NCI-H2171 treated with DMSO at 0.1 percent for 48 hours (cell line): ENCODE measurements at regions not wholly inside any gene's neighbourhood (a gene's known extent, or its start where the extent isn't known, plus 50 kb on each side); places are given as distances from the start of the nearest gene placed in this dataset.

Source experiments
- DNase-seq: peaks from one replicate; lab custom pipeline; 2025; lab: John Stamatoyannopoulos, UW

- no peak for DNase-seq
Observed at GRCh38 chr13:104426435-104426834, 1360.2 kb upstream of the SLC10A2 start.

GRCh38 chr13:104422668-104423067 lies 1356.5 kb upstream of the SLC10A2 start:
- no peak for DNase-seq

- DNase-seq: no peak
Observed at GRCh38 chr13:104416973-104417372, 1350.8 kb upstream of the SLC10A2 start.

GRCh38 chr13:104414771-104415170 lies 1348.6 kb upstream of the SLC10A2 start:
- no peak for DNase-seq

- DNase-seq: no peak
Observed at GRCh38 chr13:104414181-104414580, 1348.0 kb upstream of the SLC10A2 start.

- DNase-seq: no peak
Observed at GRCh38 chr13:104411141-104411765, 1345.0 kb upstream of the SLC10A2 start.

GRCh38 chr13:104408733-104409132 lies 1342.5 kb upstream of the SLC10A2 start:
- no peak for DNase-seq

- no peak for DNase-seq
Observed at GRCh38 chr13:104404325-104404724, 1338.1 kb upstream of the SLC10A2 start.

- DNase-seq: no peak
Observed at GRCh38 chr13:104389691-104390090, 1323.5 kb upstream of the SLC10A2 start.

- DNase-seq: no peak
Observed at GRCh38 chr13:104387510-104387909, 1321.3 kb upstream of the SLC10A2 start.

- no peak for DNase-seq
Observed at GRCh38 chr13:104385404-104385803, 1319.2 kb upstream of the SLC10A2 start.

GRCh38 chr13:104382951-104383350 lies 1316.7 kb upstream of the SLC10A2 start:
- no peak for DNase-seq

- no peak for DNase-seq
Observed at GRCh38 chr13:104376588-104376987, 1310.4 kb upstream of the SLC10A2 start.

- no peak for DNase-seq
Observed at GRCh38 chr13:104375614-104376013, 1309.4 kb upstream of the SLC10A2 start.

GRCh38 chr13:104372095-104372655 lies 1306.0 kb upstream of the SLC10A2 start:
- DNase-seq: no peak

GRCh38 chr13:104365430-104365829 lies 1299.2 kb upstream of the SLC10A2 start:
- no peak for DNase-seq

- peak; percentile 20 for DNase-seq
Observed at GRCh38 chr13:104357672-104358354, 1291.6 kb upstream of the SLC10A2 start.

- no peak for DNase-seq
Observed at GRCh38 chr13:104357174-104357573, 1291.0 kb upstream of the SLC10A2 start.

- DNase-seq: peak; percentile 11
Observed at GRCh38 chr13:104355041-104355670, 1288.9 kb upstream of the SLC10A2 start.

- DNase-seq: no peak
Observed at GRCh38 chr13:104327211-104327610, 1261.0 kb upstream of the SLC10A2 start.

GRCh38 chr13:104326523-104326922 lies 1260.3 kb upstream of the SLC10A2 start:
- no peak for DNase-seq

- no peak for DNase-seq
Observed at GRCh38 chr13:104321756-104322155, 1255.5 kb upstream of the SLC10A2 start.

GRCh38 chr13:104320446-104320845 lies 1254.2 kb upstream of the SLC10A2 start:
- no peak for DNase-seq
